Endothelial cell of umbilical vein (primary cell): ENCODE measurements at regions not wholly inside any gene's neighbourhood (a gene's known extent, or its start where the extent isn't known, plus 50 kb on each side); places are given as distances from the start of the nearest gene placed in this dataset.

ENCODE experiments used
- BruUV-seq: library from RNA; stranded (reverse); fragments of 400-500 nt; replicated peaks from 2 replicates; lab custom pipeline; 2021; lab: Mats Ljungman, UMichigan
- CTCF ChIA-PET: fragments of 300-600, 350-600 bp; sonication (Branson Sonifier 250); formaldehyde crosslinking; loops from one replicate; lab custom pipeline; 2021; ENCODE audit warnings: antibody characterized with exemption, inconsistent platforms; lab: Charles Lee
- POLR2A ChIA-PET: fragments of 300-600, 350-600 bp; sonication (Branson Sonifier 250); formaldehyde crosslinking; loops from one replicate; lab custom pipeline; 2021; ENCODE audit warnings: antibody characterized with exemption, inconsistent platforms; lab: Charles Lee
- DNase-seq: peaks from one replicate; pipeline ENCODE4 v3.0.0-alpha.2; 2011; ENCODE audit warnings: low read depth, low spot score
- FAIRE-seq: peaks from 2 replicates; lab custom pipeline; 2011; peaks lifted over from hg19 to GRCh38; lab: Jason Lieb, UNC
- H2AFZ ChIP-seq: 2 replicates; pipeline ENCODE4 v1.6.0; 2012; ENCODE audit warnings: low read depth, low read length, control low read depth, inconsistent platforms
- H3K27ac ChIP-seq: 2 replicates; pipeline ENCODE4 v1.5.1; 2011; ENCODE audit warnings: low read depth, mild to moderate bottlenecking, control low read depth, low read length, moderate library complexity; ENCODE audit not compliant: insufficient read depth
- H3K27me3 ChIP-seq, 2 experiments: 2 replicates each; pipeline versions ENCODE4 v1.6.0 to v1.6.1; 2011; ENCODE audit warnings: low read length in 2 of 2, mixed read lengths in 1 of 2; ENCODE audit not compliant: control insufficient read depth in 2 of 2, insufficient read depth in 2 of 2
- H3K36me3 ChIP-seq, 2 experiments: 2 replicates in 1 of 2; 3 replicates in 1 of 2; pipeline ENCODE4 v1.5.1; 2011; ENCODE audit warnings: low read length in 2 of 2, mild to moderate bottlenecking in 1 of 2, moderate library complexity in 1 of 2; ENCODE audit not compliant: control insufficient read depth in 2 of 2, insufficient read depth in 2 of 2; ENCODE audit errors: extremely low read depth in 1 of 2
- H3K4me1 ChIP-seq: 3 replicates; pipeline ENCODE4 v1.5.1; 2011; ENCODE audit warnings: mild to moderate bottlenecking, low read length; ENCODE audit not compliant: control insufficient read depth, insufficient read depth; ENCODE audit errors: extremely low read depth
- H3K4me2 ChIP-seq: 2 replicates; pipeline ENCODE4 v1.6.1; 2011; ENCODE audit warnings: low read length, control low read depth, mixed read lengths; ENCODE audit not compliant: insufficient read depth
- H3K4me3 ChIP-seq, 3 experiments: fragments of 200-600 bp in 1 of 3; sonication (generic), shearing (Covaris generic) in 1 of 3; replicated peaks in 1 of 3; 2 replicates each; pipeline ENCODE4 v1.5.1; 2011 to 2016; ENCODE audit warnings: control low read depth in 3 of 3, low read length in 3 of 3, mild to moderate bottlenecking in 2 of 3, inconsistent platforms in 1 of 3, low read depth in 1 of 3, moderate library complexity in 1 of 3; ENCODE audit not compliant: insufficient read depth in 1 of 3
- H3K79me2 ChIP-seq: 2 replicates; pipeline ENCODE4 v1.6.0; 2012; ENCODE audit warnings: low read length, inconsistent platforms; ENCODE audit not compliant: control insufficient read depth, insufficient read depth
- H3K9ac ChIP-seq: replicated peaks from 2 replicates; pipeline ENCODE3; 2011; ENCODE audit warnings: low read length, control low read depth; ENCODE audit not compliant: insufficient read depth; ENCODE audit errors: extremely low read depth
- H3K9me1 ChIP-seq: replicated peaks from 3 replicates; pipeline ENCODE4 v1.6.0; 2011; ENCODE audit warnings: mild to moderate bottlenecking, low read length; ENCODE audit not compliant: control insufficient read depth, insufficient read depth; ENCODE audit errors: extremely low read depth
- H3K9me3 ChIP-seq: replicated peaks from 2 replicates; pipeline ENCODE4 v1.5.1; 2012; ENCODE audit warnings: low read length, inconsistent platforms; ENCODE audit not compliant: control insufficient read depth, insufficient read depth
- H4K20me1 ChIP-seq: replicated peaks from 2 replicates; pipeline ENCODE3; 2011; ENCODE audit warnings: mild to moderate bottlenecking, low read length; ENCODE audit not compliant: control insufficient read depth, insufficient read depth; ENCODE audit errors: extremely low read depth
- CTCF ChIP-seq, 2 donors: IDR thresholded peaks; 1 replicate in 1 of 2; 2 replicates in 1 of 2; pipeline ENCODE4 v1.5.1; 2011; ENCODE audit warnings: low read length in 2 of 2, mild to moderate bottlenecking in 2 of 2, moderate library complexity in 2 of 2, control low read depth in 1 of 2, inconsistent platforms in 1 of 2, low read depth in 1 of 2; ENCODE audit not compliant: insufficient read depth in 1 of 2; ENCODE audit errors: extremely low read depth in 1 of 2
- EZH2 ChIP-seq: IDR thresholded peaks from 2 replicates; pipeline ENCODE4 v1.6.1; 2012; ENCODE audit warnings: borderline replicate concordance, low read depth, mild to moderate bottlenecking, moderate library complexity, low read length, inconsistent platforms; ENCODE audit not compliant: severe bottlenecking
- FOS ChIP-seq: IDR thresholded peaks from 2 replicates; pipeline ENCODE4 v1.6.1; 2011; ENCODE audit warnings: mild to moderate bottlenecking, low read length, moderate library complexity, borderline replicate concordance; ENCODE audit not compliant: insufficient read depth
- GATA2 ChIP-seq: IDR thresholded peaks from 2 replicates; pipeline ENCODE4 v1.7.0; 2011; ENCODE audit warnings: low read depth, mild to moderate bottlenecking, moderate library complexity, mixed read lengths, low read length; ENCODE audit not compliant: insufficient read length, insufficient read depth
- JUN ChIP-seq: IDR thresholded peaks from 2 replicates; pipeline ENCODE4 v1.6.1; 2011; ENCODE audit warnings: borderline replicate concordance, low read depth; ENCODE audit not compliant: insufficient read length, insufficient read depth
- MAX ChIP-seq: IDR thresholded peaks from 2 replicates; pipeline ENCODE4 v1.6.1; 2011; ENCODE audit not compliant: insufficient read depth, insufficient read length
- MYC ChIP-seq: IDR thresholded peaks from one replicate; pipeline ENCODE4 v1.6.1; 2011; ENCODE audit warnings: mild to moderate bottlenecking, low read depth, low read length
- POLR2A ChIP-seq: IDR thresholded peaks from 2 replicates; pipeline ENCODE4 v1.6.1; 2012; ENCODE audit warnings: low read depth, mild to moderate bottlenecking, control low read depth, low read length
- POLR2AphosphoS5 ChIP-seq: IDR thresholded peaks from 2 replicates; pipeline ENCODE4 v1.6.1; 2012; ENCODE audit warnings: low read depth, mild to moderate bottlenecking, control low read depth, low read length, moderate library complexity; ENCODE audit not compliant: insufficient read depth
- dilution Hi-C: fragments of 300-500 bp; cut with MboI; formaldehyde crosslinking; loops from one replicate; pipeline ENCODE4 v1.15.0; 2019; ENCODE audit warnings: low sequenced_read_pairs; ENCODE audit not compliant: extremely low pct_ligation_motif_present
- intact Hi-C: fragments of 100-400 bp; cut with micrococcal nuclease; formaldehyde crosslinking; loops from one replicate; pipeline ENCODE4 v1.10.0; 2022

GRCh38 chr11:109957601-109958000 is 135.6 kb upstream of the ZC3H12C start:
- intact Hi-C loops: no loop called here
- no peak overlapping the region for H2AFZ ChIP-seq
- no peak overlapping the region for H3K9ac ChIP-seq
- BruUV-seq: no TSS peak
- TF ChIP-seq MAX: no peak
- H3K27ac ChIP-seq: no peak overlapping the region
- H3K9me3 ChIP-seq: no peaks in the 10 kb centered on the region
- H3K79me2 ChIP-seq: no peaks in the 10 kb centered on the region
- H3K36me3 ChIP-seq: no peaks in the 10 kb centered on the region
- ChIA-PET CTCF (interaction anchor here (1.3 kb wide), 1 partner anchor 13 kb away, joined by 3 read pairs; no protein-coding TSS in a partner anchor), POLR2A (no interaction called here)
- no peak overlapping the region for H3K4me2 ChIP-seq
- FAIRE-seq (no peak), DNase-seq (no peak)
- H3K4me1 ChIP-seq: no peaks in the 10 kb centered on the region
- dilution Hi-C loops: no loop called here
- H3K27me3 ChIP-seq: no peaks in the 10 kb centered on the region
- H3K4me3 ChIP-seq: no peak overlapping the region
- no peaks in the 10 kb centered on the region for H3K9me1 ChIP-seq
- no peaks in the 10 kb centered on the region for H4K20me1 ChIP-seq

GRCh38 chr11:109958131-109958820 is 134.9 kb upstream of the ZC3H12C start:
- no peak for DNase-seq
- POLR2A ChIA-PET: no interaction called here
- no peaks in the 10 kb centered on the region for H3K36me3 ChIP-seq
- H3K4me1 ChIP-seq: no peaks in the 10 kb centered on the region
- no peaks in the 10 kb centered on the region for H3K27me3 ChIP-seq
- intact Hi-C loops: no loop called here
- no peak for FAIRE-seq
- BruUV-seq: no TSS peak
- H3K4me2 ChIP-seq: no peak overlapping the region
- no peak overlapping the region for H2AFZ ChIP-seq
- H3K4me3 ChIP-seq: no peak overlapping the region
- H3K9me3 ChIP-seq: no peaks in the 10 kb centered on the region
- no peaks in the 10 kb centered on the region for H4K20me1 ChIP-seq
- TF ChIP-seq EZH2 (no peak), CTCF (IDR thresholded peaks at IDR 0.05; ENCODE audit: extremely low read depth in 1 of 2, insufficient read depth in 1 of 2, low read depth in 1 of 2, low read length in 2 of 2) (no peak), MAX (no peak), MYC (no peak), FOS (no peak), POLR2AphosphoS5 (no peak), GATA2 (no peak), POLR2A (no peak), JUN (no peak)
- H3K9ac ChIP-seq: no peak overlapping the region
- CTCF ChIA-PET: interaction anchor here (1.3 to 1.5 kb wide), 2 partner anchors 13 kb away, joined by 3 to 4 read pairs; no protein-coding TSS in a partner anchor
- H3K9me1 ChIP-seq: no peaks in the 10 kb centered on the region
- dilution Hi-C loops: no loop called here
- no peak overlapping the region for H3K27ac ChIP-seq
- H3K79me2 ChIP-seq: no peaks in the 10 kb centered on the region
